ENCODE measurements at regions not wholly inside any gene's neighbourhood (a gene's known extent, or its start where the extent isn't known, plus 50 kb on each side); places are given as distances from the start of the nearest gene placed in this dataset.

GRCh38 chr9:117622347-117622746 lies 81.9 kb upstream of the TLR4 start:
- no peak for TF ChIP-seq CTCF (IDR thresholded peaks at IDR 0.05)
- TF ChIP-seq POLR2A (IDR thresholded peaks at IDR 0.05), result no peak

Data from testis (tissue), 2 donors.